Trophoblast cell (in vitro differentiated cells and primary cell): ENCODE measurements at regions not wholly inside any gene's neighbourhood (a gene's known extent, or its start where the extent isn't known, plus 50 kb on each side); places are given as distances from the start of the nearest gene placed in this dataset.

Experiments
- DNase-seq, 2 donors: peaks; one replicate each; pipeline ENCODE4 v3.0.0-alpha.2; 2016
- H2AFZ ChIP-seq: 2 replicates; pipeline ENCODE4 v1.6.1; 2013; ENCODE audit warnings: low read length, moderate library complexity, mild to moderate bottlenecking; ENCODE audit not compliant: insufficient read depth, poor library complexity
- H2AK5ac ChIP-seq: 2 replicates; pipeline ENCODE4 v1.6.1; 2013; ENCODE audit warnings: mild to moderate bottlenecking, low read length
- H2BK120ac ChIP-seq: 2 replicates; pipeline ENCODE4 v1.6.1; 2013; ENCODE audit warnings: low read length, mild to moderate bottlenecking, moderate library complexity; ENCODE audit not compliant: insufficient read depth, poor library complexity
- H2BK12ac ChIP-seq: 2 replicates; pipeline ENCODE4 v1.6.1; 2013; ENCODE audit warnings: mild to moderate bottlenecking, low read length, moderate library complexity
- H2BK5ac ChIP-seq: 2 replicates; pipeline ENCODE4 v1.6.1; 2013; ENCODE audit warnings: low read length, low read depth, moderate library complexity, mild to moderate bottlenecking; ENCODE audit not compliant: poor library complexity
- H3K14ac ChIP-seq: 2 replicates; pipeline ENCODE4 v1.6.1; 2013; ENCODE audit warnings: mild to moderate bottlenecking, low read length
- H3K18ac ChIP-seq: 2 replicates; pipeline ENCODE4 v1.6.1; 2013; ENCODE audit warnings: mild to moderate bottlenecking, low read length
- H3K23ac ChIP-seq: 2 replicates; pipeline ENCODE4 v1.6.1; 2013; ENCODE audit warnings: low read length
- H3K27ac ChIP-seq: 2 replicates; pipeline ENCODE4 v1.5.1; 2013; ENCODE audit warnings: low read depth, mild to moderate bottlenecking, inconsistent platforms, low read length, moderate library complexity
- H3K27me3 ChIP-seq: 2 replicates; pipeline ENCODE4 v1.6.1; 2013; ENCODE audit warnings: inconsistent platforms, mild to moderate bottlenecking, low read length, moderate library complexity; ENCODE audit not compliant: insufficient read depth
- H3K36me3 ChIP-seq, 2 experiments: 1 replicate in 1 of 2; 2 replicates in 1 of 2; pipeline ENCODE4 v1.6.1; 2013; ENCODE audit warnings: low read length in 2 of 2, mild to moderate bottlenecking in 2 of 2, moderate library complexity in 1 of 2; ENCODE audit not compliant: insufficient read depth in 2 of 2, control insufficient read depth in 1 of 2
- H3K4ac ChIP-seq: 2 replicates; pipeline ENCODE4 v1.6.1; 2013; ENCODE audit warnings: low read depth, mild to moderate bottlenecking, low read length, moderate library complexity
- H3K4me1 ChIP-seq, 2 experiments: 1 replicate in 1 of 2; 2 replicates in 1 of 2; pipeline ENCODE4 v1.6.1; 2013; ENCODE audit warnings: low read length in 2 of 2, mild to moderate bottlenecking in 2 of 2, moderate library complexity in 1 of 2; ENCODE audit not compliant: insufficient read depth in 2 of 2, control insufficient read depth in 1 of 2
- H3K4me2 ChIP-seq: 2 replicates; pipeline ENCODE4 v1.6.1; 2013; ENCODE audit warnings: inconsistent platforms, mild to moderate bottlenecking, low read length, moderate library complexity
- H3K4me3 ChIP-seq: 2 replicates; pipeline ENCODE4 v1.5.1; 2013; ENCODE audit warnings: mild to moderate bottlenecking, low read depth, low read length, inconsistent platforms
- H3K79me1 ChIP-seq: one replicate; pipeline ENCODE4 v1.6.1; 2013; ENCODE audit warnings: low read length
- H3K79me2 ChIP-seq: 2 replicates; pipeline ENCODE4 v1.6.1; 2013; ENCODE audit warnings: low read length, mild to moderate bottlenecking; ENCODE audit not compliant: control insufficient read depth, insufficient read depth, poor library complexity
- H3K9ac ChIP-seq: 2 replicates; pipeline ENCODE4 v1.6.1; 2013; ENCODE audit warnings: mild to moderate bottlenecking, low read length
- H3K9me3 ChIP-seq: 2 replicates; pipeline ENCODE4 v1.6.1; 2013; ENCODE audit warnings: low read depth, mild to moderate bottlenecking, control low read depth, inconsistent platforms, low read length; ENCODE audit not compliant: insufficient read depth
- H4K12ac ChIP-seq: 2 replicates; pipeline ENCODE4 v1.6.1; 2013; ENCODE audit warnings: low read depth, mild to moderate bottlenecking, low read length, moderate library complexity
- H4K8ac ChIP-seq: 2 replicates; pipeline ENCODE4 v1.6.1; 2013; ENCODE audit warnings: low read depth, mild to moderate bottlenecking, low read length, moderate library complexity
- H4K91ac ChIP-seq: one replicate; pipeline ENCODE4 v1.6.1; 2013; ENCODE audit warnings: low read depth, mild to moderate bottlenecking, low read length, moderate library complexity
- WGBS: extraction: QIAGEN DNeasy Blood & Tissue Kit; methylation state at CpG from one replicate; pipeline ENCODE4 v1.1.7; 2013; ENCODE audit warnings: missing lambda C conversion rate; ENCODE audit not compliant: insufficient read length, insufficient coverage; ENCODE audit errors: extremely low coverage; 5-methylcytosine and 5-hydroxymethylcytosine counted together

- WGBS: no CpG with 5 or more reads among the region's 14 CpGs
- Histone ChIP-seq H2BK12ac (peak overlapping the region; percentile 26), H3K18ac (no peak overlapping the region), H2AK5ac (no peak overlapping the region), H3K79me2 (no peaks in the 10 kb centered on the region), H3K9me3 (peaks cover 2% of the 10 kb centered on the region), H3K27me3 (no peaks in the 10 kb centered on the region), H3K4ac (no peak overlapping the region), H3K36me3 (no peaks in the 10 kb centered on the region), H3K4me1 (peaks cover 0 to 3% of the 10 kb centered on the region in 2 experiments), H4K91ac (no peak overlapping the region), H3K4me2 (no peak overlapping the region), H4K12ac (no peak overlapping the region), H2BK5ac (no peak overlapping the region), H3K23ac (no peak overlapping the region), H3K14ac (no peak overlapping the region), H2BK120ac (no peak overlapping the region), H3K4me3 (no peak overlapping the region), H4K8ac (no peak overlapping the region), H3K27ac (no peak overlapping the region), H3K9ac (no peak overlapping the region), H3K79me1 (peaks cover 4% of the 10 kb centered on the region), H2AFZ (no peak overlapping the region)
- DNase-seq: no peak
These were observed 63.1 kb upstream of the SLC2A1 start for GRCh38 chr1:43021547-43022474.

DNA sequence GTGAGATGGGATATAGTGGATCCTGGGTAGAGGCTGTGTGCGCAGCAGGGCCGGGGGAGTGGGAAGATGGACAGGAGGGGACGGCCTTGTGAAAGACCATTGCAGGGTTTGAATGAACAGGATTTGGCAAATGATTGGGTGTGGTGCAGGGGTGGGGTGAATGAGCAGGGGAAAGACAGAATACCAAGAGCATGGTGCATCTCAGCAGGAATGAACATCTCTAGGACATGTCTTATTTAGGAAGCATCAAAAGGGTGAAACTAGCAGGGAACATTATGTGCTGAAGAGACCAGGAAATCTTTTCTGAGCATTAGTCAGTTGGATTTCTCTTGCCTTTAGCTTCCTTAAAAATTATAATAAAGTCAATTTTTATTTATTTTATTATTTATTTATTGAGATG is 60.6 kb upstream of the SLC2A1 start:
- Histone ChIP-seq H3K4ac (no peak overlapping the region), H2AFZ (no peak overlapping the region), H2BK120ac (no peak overlapping the region), H3K36me3 (no peaks in the 10 kb centered on the region), H4K12ac (no peak overlapping the region), H3K27ac (no peak overlapping the region), H2BK5ac (no peak overlapping the region), H3K9ac (no peak overlapping the region), H4K91ac (peak overlapping the region; percentile 39), H3K4me2 (no peak overlapping the region), H3K4me1 (peaks cover 2 to 3% of the 10 kb centered on the region in 2 experiments), H3K9me3 (peaks cover 2% of the 10 kb centered on the region), H2AK5ac (peak overlapping the region; percentile 82), H2BK12ac (peak overlapping the region; percentile 27), H3K23ac (no peak overlapping the region), H3K14ac (no peak overlapping the region), H3K79me2 (no peaks in the 10 kb centered on the region), H3K18ac (no peak overlapping the region), H3K79me1 (peaks cover 6% of the 10 kb centered on the region), H3K4me3 (no peak overlapping the region), H3K27me3 (no peaks in the 10 kb centered on the region), H4K8ac (peak overlapping the region; percentile 30)
- no CpG with 5 or more reads among the region's 3 CpGs for WGBS
- DNase-seq: no peak

- Histone ChIP-seq H4K8ac (no peak overlapping the region), H3K18ac (no peak overlapping the region)
- no CpG with 5 or more reads among the region's 3 CpGs for WGBS
These were observed 59.5 kb upstream of the SLC2A1 start for GRCh38 chr1:43018121-43018520.

GRCh38 chr1:43015269-43015668 is 56.6 kb upstream of the SLC2A1 start:
- WGBS: no CpG with 5 or more reads among the region's 3 CpGs
- no peak overlapping the region for H3K27ac ChIP-seq
- H2BK5ac ChIP-seq: peak overlapping the region; percentile 60
- peaks cover 4% of the 10 kb centered on the region for H3K79me2 ChIP-seq
- peaks cover 2% of the 10 kb centered on the region for H3K9me3 ChIP-seq
- no peak overlapping the region for H3K4me3 ChIP-seq
- peak overlapping the region; percentile 29 for H3K4ac ChIP-seq
- peak overlapping the region; percentile 84 for H4K91ac ChIP-seq
- no peak overlapping the region for H4K12ac ChIP-seq
- H2AFZ ChIP-seq: no peak overlapping the region
- peaks cover 7 to 14% of the 10 kb centered on the region in 2 experiments for H3K4me1 ChIP-seq
- no peak overlapping the region for H3K4me2 ChIP-seq
- H4K8ac ChIP-seq: peak overlapping the region; percentile 57
- H3K9ac ChIP-seq: no peak overlapping the region
- H3K27me3 ChIP-seq: no peaks in the 10 kb centered on the region
- no peak for DNase-seq
- H2BK12ac ChIP-seq: peak overlapping the region; percentile 92
- H3K18ac ChIP-seq: no peak overlapping the region
- H3K23ac ChIP-seq: no peak overlapping the region
- H2BK120ac ChIP-seq: peak overlapping the region; percentile 84
- no peaks in the 10 kb centered on the region for H3K36me3 ChIP-seq
- H3K14ac ChIP-seq: peak overlapping the region; percentile 32
- peak overlapping the region; percentile 79 for H2AK5ac ChIP-seq
- peaks cover 22% of the 10 kb centered on the region for H3K79me1 ChIP-seq

More at GRCh38 chr1:43018121-43018520, 59.5 kb upstream of the SLC2A1 start:
- H3K23ac ChIP-seq: no peak overlapping the region
- H3K27me3 ChIP-seq: no peaks in the 10 kb centered on the region
- no peak overlapping the region for H3K14ac ChIP-seq
- peaks cover 3% of the 10 kb centered on the region in 2 experiments for H3K4me1 ChIP-seq
- DNase-seq: no peak
- no peak overlapping the region for H2AFZ ChIP-seq
- no peak overlapping the region for H2BK120ac ChIP-seq
- no peak overlapping the region for H3K9ac ChIP-seq
- H3K4me2 ChIP-seq: no peak overlapping the region
- peaks cover 11% of the 10 kb centered on the region for H3K79me1 ChIP-seq
- no peak overlapping the region for H2BK5ac ChIP-seq
- H3K4ac ChIP-seq: no peak overlapping the region
- peaks cover 2% of the 10 kb centered on the region for H3K9me3 ChIP-seq
- no peak overlapping the region for H4K91ac ChIP-seq
- no peak overlapping the region for H4K12ac ChIP-seq
- no peak overlapping the region for H3K4me3 ChIP-seq
- H2AK5ac ChIP-seq: no peak overlapping the region
- H3K79me2 ChIP-seq: peaks cover 2% of the 10 kb centered on the region
- no peaks in the 10 kb centered on the region for H3K36me3 ChIP-seq
- peak overlapping the region; percentile 86 for H2BK12ac ChIP-seq
- H3K27ac ChIP-seq: no peak overlapping the region
